ENCODE measurements at regions not wholly inside any gene's neighbourhood (a gene's known extent, or its start where the extent isn't known, plus 50 kb on each side); places are given as distances from the start of the nearest gene placed in this dataset.
A peak's percentile ranks its signal among the peaks of the same experiment; 100 is the strongest.

DNA sequence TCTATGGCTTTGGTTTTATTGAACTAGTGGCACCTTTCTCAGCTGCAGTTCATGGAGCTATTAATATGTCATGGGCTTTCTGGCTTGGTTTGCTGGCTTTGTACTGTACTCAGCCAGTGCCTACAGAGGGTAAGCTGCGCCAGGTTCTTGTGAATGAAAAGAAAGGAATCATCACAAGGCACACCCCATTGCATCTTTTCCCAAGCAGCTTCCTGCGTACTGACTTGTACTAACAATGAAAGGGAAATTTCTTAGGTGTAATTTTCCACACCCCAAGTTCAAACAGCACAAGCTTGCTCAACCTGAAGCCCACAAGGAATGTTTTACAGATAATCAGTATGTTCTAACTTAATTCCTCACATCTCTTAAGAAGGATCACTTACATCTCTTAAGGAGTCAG is 78.0 kb upstream of the TNFSF18 start:
- TF ChIP-seq FOXP2 (optimal IDR thresholded peaks at IDR 0.05; ENCODE audit: borderline replicate concordance, extremely low read depth, extremely low read length, insufficient read depth) = no peak
- TF ChIP-seq SIN3A (IDR thresholded peaks at IDR 0.05; ENCODE audit: borderline replicate concordance, insufficient read depth, low read length) = no peak
- TF ChIP-seq, protein P1, sequence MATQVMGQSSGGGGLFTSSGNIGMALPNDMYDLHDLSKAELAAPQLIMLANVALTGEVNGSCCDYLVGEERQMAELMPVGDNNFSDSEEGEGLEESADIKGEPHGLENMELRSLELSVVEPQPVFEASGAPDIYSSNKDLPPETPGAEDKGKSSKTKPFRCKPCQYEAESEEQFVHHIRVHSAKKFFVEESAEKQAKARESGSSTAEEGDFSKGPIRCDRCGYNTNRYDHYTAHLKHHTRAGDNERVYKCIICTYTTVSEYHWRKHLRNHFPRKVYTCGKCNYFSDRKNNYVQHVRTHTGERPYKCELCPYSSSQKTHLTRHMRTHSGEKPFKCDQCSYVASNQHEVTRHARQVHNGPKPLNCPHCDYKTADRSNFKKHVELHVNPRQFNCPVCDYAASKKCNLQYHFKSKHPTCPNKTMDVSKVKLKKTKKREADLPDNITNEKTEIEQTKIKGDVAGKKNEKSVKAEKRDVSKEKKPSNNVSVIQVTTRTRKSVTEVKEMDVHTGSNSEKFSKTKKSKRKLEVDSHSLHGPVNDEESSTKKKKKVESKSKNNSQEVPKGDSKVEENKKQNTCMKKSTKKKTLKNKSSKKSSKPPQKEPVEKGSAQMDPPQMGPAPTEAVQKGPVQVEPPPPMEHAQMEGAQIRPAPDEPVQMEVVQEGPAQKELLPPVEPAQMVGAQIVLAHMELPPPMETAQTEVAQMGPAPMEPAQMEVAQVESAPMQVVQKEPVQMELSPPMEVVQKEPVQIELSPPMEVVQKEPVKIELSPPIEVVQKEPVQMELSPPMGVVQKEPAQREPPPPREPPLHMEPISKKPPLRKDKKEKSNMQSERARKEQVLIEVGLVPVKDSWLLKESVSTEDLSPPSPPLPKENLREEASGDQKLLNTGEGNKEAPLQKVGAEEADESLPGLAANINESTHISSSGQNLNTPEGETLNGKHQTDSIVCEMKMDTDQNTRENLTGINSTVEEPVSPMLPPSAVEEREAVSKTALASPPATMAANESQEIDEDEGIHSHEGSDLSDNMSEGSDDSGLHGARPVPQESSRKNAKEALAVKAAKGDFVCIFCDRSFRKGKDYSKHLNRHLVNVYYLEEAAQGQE (IDR thresholded peaks at IDR 0.05; ENCODE audit: insufficient read depth in 1 of 2, low read depth in 2 of 2, low read length in 2 of 2) = no peak
- no peak for TF ChIP-seq TAF1 (IDR thresholded peaks at IDR 0.05; ENCODE audit: borderline replicate concordance, insufficient read depth, low read length)
- TF ChIP-seq POLR2AphosphoS5 (IDR thresholded peaks at IDR 0.05; ENCODE audit: low read depth, low read length) = no peak

DNA sequence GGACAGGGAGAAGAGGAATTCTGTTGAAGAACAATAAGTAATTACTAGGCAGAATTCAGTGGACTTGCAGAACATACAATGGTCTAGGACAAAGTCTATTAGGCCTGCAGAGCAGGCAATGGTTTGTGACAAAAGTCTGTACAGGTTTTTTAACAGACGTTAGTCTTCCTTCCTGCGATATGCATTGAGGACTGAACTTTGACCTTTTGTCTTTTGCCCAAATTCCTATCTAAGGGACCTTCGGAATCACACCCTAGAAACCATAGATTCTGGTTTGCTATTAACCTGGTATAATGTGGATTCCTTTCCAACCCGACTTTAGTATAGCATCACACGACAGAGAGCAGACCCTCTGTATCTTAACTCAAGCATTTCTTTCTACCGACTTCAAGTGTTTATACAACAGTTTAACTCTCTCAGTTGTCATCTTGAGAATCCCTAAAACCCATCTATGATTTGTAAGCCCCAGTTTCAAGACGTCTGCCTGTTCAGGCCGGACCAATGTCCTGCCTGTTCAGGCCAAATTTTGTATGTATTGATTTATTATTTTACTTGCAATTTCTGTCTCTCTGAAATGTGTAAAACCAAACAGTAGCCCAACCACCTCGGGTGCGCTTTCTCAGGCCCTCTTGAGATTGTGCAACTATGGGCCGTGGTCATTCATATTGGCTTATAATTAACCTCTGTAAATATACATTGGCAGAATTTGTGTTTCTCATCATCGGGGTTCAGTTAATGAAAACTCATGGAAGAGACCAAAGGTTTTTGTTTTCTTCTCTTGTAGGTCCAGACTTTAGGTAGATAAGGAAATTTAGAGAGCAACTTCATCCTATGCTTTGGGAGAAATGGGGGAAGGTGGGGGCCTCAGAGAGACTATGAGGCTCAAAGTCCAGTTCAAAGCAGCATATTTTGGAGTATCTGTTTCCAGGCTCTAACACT is 76.9 kb upstream of the TNFSF18 start:
- TF ChIP-seq FOXP2 (optimal IDR thresholded peaks at IDR 0.05; ENCODE audit: borderline replicate concordance, extremely low read depth, extremely low read length, insufficient read depth) = no peak

DNA sequence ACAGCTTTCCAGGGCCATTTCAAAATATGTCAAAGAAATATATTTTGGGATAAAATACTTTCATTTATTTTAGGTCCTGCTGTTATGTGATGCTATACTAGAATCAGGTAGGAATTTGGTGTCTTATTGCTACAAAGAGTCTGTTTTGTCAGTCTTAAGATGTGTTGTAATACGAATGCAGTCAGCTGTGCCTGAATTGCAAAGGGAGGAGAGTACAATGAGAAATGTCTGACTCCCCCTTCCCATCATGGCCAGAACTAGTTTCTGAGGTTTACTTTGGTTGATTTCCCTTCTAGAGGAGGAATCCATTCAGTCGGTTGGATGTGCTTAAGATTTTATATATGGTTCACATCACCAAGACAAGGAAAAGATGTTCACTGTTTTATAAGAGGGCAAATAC is 75.7 kb upstream of the TNFSF18 start:
- TF ChIP-seq POLR2AphosphoS5 (IDR thresholded peaks at IDR 0.05; ENCODE audit: low read depth, low read length) (no peak), SIN3A (IDR thresholded peaks at IDR 0.05; ENCODE audit: borderline replicate concordance, insufficient read depth, low read length) (no peak), TAF1 (IDR thresholded peaks at IDR 0.05; ENCODE audit: borderline replicate concordance, insufficient read depth, low read length) (no peak)

DNA sequence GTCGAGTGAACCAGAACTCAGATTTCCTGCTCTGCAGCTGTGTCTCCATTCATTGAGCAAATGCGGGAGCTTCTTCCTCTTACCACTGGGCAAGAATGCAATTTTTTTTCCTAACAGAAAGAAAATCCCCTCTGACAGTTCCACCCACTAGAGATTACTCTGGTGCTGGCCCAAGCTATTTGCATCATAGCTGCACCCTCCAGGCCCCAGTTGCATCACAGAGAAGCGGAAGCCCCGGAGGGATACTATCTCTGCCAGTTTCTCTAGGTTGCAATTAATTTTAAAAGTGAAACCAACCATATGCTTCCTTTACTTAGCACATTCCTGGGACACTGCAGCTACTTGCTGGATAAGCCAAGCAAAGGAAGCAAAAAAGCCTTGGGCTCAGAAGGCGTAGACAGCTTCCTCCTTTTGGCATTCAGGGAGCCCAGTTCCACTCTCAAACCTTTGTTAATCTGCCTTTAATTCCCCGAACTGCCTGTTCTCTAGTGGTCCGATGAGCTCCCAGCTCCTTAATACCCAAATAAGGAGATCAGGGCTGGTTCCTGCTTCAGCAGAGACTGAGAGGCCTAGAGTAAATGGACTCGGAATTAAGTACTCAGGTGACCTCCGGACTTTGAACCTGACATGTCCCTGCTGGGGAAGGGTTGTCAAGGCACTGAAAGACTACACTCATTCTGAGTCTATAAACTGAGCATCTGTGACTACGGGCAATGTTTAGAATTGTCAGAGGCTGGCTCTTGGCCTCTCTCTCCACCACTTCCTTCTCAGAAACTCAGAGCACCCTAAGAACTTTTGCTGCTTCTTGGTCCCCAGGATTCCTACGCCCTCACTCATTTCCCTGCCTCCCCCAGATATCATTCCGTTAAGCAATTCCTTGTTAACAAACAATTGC is 72.5 kb upstream of the TNFSF18 start:
- no peak for TF ChIP-seq TAF1 (IDR thresholded peaks at IDR 0.05; ENCODE audit: borderline replicate concordance, insufficient read depth, low read length)
- TF ChIP-seq, protein P1 (IDR thresholded peaks at IDR 0.05; ENCODE audit: insufficient read depth in 1 of 2, low read depth in 2 of 2, low read length in 2 of 2) = peak in 1 of 2 experiments; percentile 63; a peak in 1 of 4 replicates
- TF ChIP-seq SIN3A (IDR thresholded peaks at IDR 0.05; ENCODE audit: borderline replicate concordance, insufficient read depth, low read length) = peak; percentile 14; the same call in 1 of the 2 replicates
- no peak for TF ChIP-seq FOXP2 (optimal IDR thresholded peaks at IDR 0.05; ENCODE audit: borderline replicate concordance, extremely low read depth, extremely low read length, insufficient read depth)
- 0 out of 2 replicates have a peak, but pooled peaks have one; percentile 27 for TF ChIP-seq POLR2AphosphoS5 (IDR thresholded peaks at IDR 0.05; ENCODE audit: low read depth, low read length)

DNA sequence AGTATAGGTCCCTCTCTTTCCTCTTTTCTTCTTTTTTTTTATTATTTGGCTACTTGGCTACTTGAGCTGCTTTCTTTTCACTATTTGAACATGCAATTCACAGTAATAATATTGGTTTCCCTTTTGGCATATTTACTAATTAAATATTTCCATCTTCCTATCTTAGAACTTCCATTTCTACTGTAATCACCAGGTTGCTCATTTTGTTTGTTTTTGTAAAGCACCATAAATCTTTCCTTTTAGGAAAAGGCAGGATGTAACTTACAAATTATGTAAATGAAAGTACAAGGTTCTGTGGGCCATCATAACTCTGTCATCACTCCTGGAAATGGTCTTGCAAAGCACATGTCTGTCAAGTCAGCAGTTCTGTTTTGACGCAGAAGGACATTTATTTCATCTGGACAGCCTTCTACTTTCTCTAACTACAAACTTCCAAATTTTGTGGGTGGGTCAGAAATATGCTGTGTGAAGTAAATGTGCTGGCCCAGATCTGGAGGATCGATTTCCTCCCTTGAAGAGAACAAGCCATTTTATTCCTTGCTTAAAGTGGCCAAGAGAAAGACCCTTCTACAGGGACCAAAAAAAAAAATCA is 71.7 kb upstream of the TNFSF18 start:
- TF ChIP-seq, protein P1 (IDR thresholded peaks at IDR 0.05; ENCODE audit: insufficient read depth in 1 of 2, low read depth in 2 of 2, low read length in 2 of 2) = no peak
- TF ChIP-seq TAF1 (IDR thresholded peaks at IDR 0.05; ENCODE audit: borderline replicate concordance, insufficient read depth, low read length) = no peak
- TF ChIP-seq FOXP2 (optimal IDR thresholded peaks at IDR 0.05; ENCODE audit: borderline replicate concordance, extremely low read depth, extremely low read length, insufficient read depth) = no peak
- TF ChIP-seq POLR2AphosphoS5 (IDR thresholded peaks at IDR 0.05; ENCODE audit: low read depth, low read length) = no peak; the same call in 1 of the 2 replicates
- TF ChIP-seq SIN3A (IDR thresholded peaks at IDR 0.05; ENCODE audit: borderline replicate concordance, insufficient read depth, low read length) = no peak

Measured in PFSK-1 (cell line).